Psoas muscle (tissue), 7 donors: ENCODE measurements at regions not wholly inside any gene's neighbourhood (a gene's known extent, or its start where the extent isn't known, plus 50 kb on each side); places are given as distances from the start of the nearest gene placed in this dataset.
"Not testable (repeated sequence)": the region's sequence is repeated elsewhere in the genome, so short reads cannot be mapped to it uniquely, and the experiment has no call there.

ENCODE experiments used
- ATAC-seq, 4 donors: fragments of 200-7000 bp; cut with Tn5 transposase; one replicate each; pipeline ENCODE4 v1.9.1; 2020; ENCODE audit warnings: moderate library complexity in 3 of 4, mild to moderate bottlenecking in 2 of 4
- DNase-seq, 2 donors: peaks; one replicate each; pipeline ENCODE4 v3.0.0-alpha.2; 2020
- H3K27ac ChIP-seq: fragments of 200-600 bp; one replicate; pipeline ENCODE4 v1.8.0; 2022
- H3K27me3 ChIP-seq, 3 donors: fragments of 200-600 bp in 1 of 3; one replicate each; pipeline versions ENCODE4 v1.6.1 to v1.8.0; 2013 to 2022; ENCODE audit warnings: low read length in 2 of 3, mild to moderate bottlenecking in 2 of 3, moderate library complexity in 1 of 3; ENCODE audit not compliant: insufficient read depth in 3 of 3
- H3K36me3 ChIP-seq, 2 donors: fragments of 200-600 bp in 1 of 2; one replicate each; pipeline versions ENCODE4 v1.6.1 to v1.8.0; 2013 to 2022; ENCODE audit warnings: low read depth in 1 of 2, mild to moderate bottlenecking in 1 of 2, moderate library complexity in 1 of 2; ENCODE audit not compliant: insufficient read depth in 1 of 2
- H3K4me1 ChIP-seq: fragments of 200-600 bp; one replicate; pipeline ENCODE4 v1.8.0; 2022
- H3K4me3 ChIP-seq: fragments of 200-600 bp; one replicate; pipeline ENCODE4 v1.8.0; 2022; ENCODE audit warnings: mild to moderate bottlenecking
- H3K9me3 ChIP-seq: fragments of 200-600 bp; one replicate; pipeline ENCODE4 v1.8.0; 2022
- CTCF ChIP-seq: fragments of 200-600 bp; IDR thresholded peaks from one replicate; pipeline ENCODE4 v1.8.0; 2022; ENCODE audit warnings: antibody characterized with exemption
- WGBS, 3 donors: extraction: QIAGEN DNeasy Blood & Tissue Kit; methylation state at CpG; one replicate each; pipeline versions ENCODE4 v1.1.6 to v1.1.7; 2013; 5-methylcytosine and 5-hydroxymethylcytosine counted together
- intact Hi-C, 2 donors: fragments of 100-400 bp; cut with DNase I; formaldehyde crosslinking; loops; one replicate each; pipeline versions ENCODE4 v1.11.0 to v1.14.2; 2022
- donor health status: healthy with polysubstance abuse.
- donor health status: DM: no; HTN: no; CAD: no; lungs with moderate emphysema.
- donor health status: Bipolar disorder and iron deficiency.
- donor health status: healthy.
- donor health status: DM: yes; HTN: yes; CAD: no.
- donor health status: DM: no; HTN: no; CAD: no.
- donor health status: DM: yes; HTN: yes; CAD: no.

GRCh38 chr2:12923907-12924610 lies 207.3 kb downstream of the TRIB2 start:
- H3K27ac ChIP-seq: no peak overlapping the region
- ATAC-seq (no peak), DNase-seq (no peak)
- no peaks in the 10 kb centered on the region for H3K4me1 ChIP-seq
- H3K4me3 ChIP-seq: no peak overlapping the region
- TF ChIP-seq CTCF: no peak
- H3K27me3 ChIP-seq: no peaks in the 10 kb centered on the region
- intact Hi-C loops: no loop called here
- no peaks in the 10 kb centered on the region for H3K9me3 ChIP-seq
- 91 to 95% (median 93%) methylated on average over 4 of the region's 4 CpGs for WGBS, 3 donors
- no peaks in the 10 kb centered on the region for H3K36me3 ChIP-seq

GRCh38 chr2:12926641-12927040 lies 209.9 kb downstream of the TRIB2 start:
- H3K9me3 ChIP-seq, H3K4me1 ChIP-seq, H3K27ac ChIP-seq, DNase-seq, H3K36me3 ChIP-seq, ATAC-seq, H3K4me3 ChIP-seq, H3K27me3 ChIP-seq: not testable (repeated sequence)
- WGBS, 3 donors: 97 to 98% (median 97%) methylated on average over 29 to 35 of the region's 37 CpGs
- intact Hi-C loops: loop anchor here in 1 of 2 donors (5.0 kb wide), 1 partner anchor 209 kb away; the partner anchor contains the start of gene TRIB2

GRCh38 chr2:12928197-12928774 lies 211.6 kb downstream of the TRIB2 start:
- Histone ChIP-seq H3K36me3 (no peaks in the 10 kb centered on the region), H3K4me1 (no peaks in the 10 kb centered on the region), H3K27me3 (no peaks in the 10 kb centered on the region), H3K27ac (no peak overlapping the region), H3K9me3 (no peaks in the 10 kb centered on the region), H3K4me3 (no peak overlapping the region)
- intact Hi-C loops: loop anchor here in 1 of 2 donors (5.0 kb wide), 1 partner anchor 211 kb away; the partner anchor contains the start of gene TRIB2
- no peak for TF ChIP-seq CTCF
- DNase-seq (no peak), ATAC-seq (no peak)
- 63 to 72% (median 65%) methylated on average over 5 of the region's 5 CpGs for WGBS, 3 donors

GRCh38 chr2:12928775-12929401 lies 212.2 kb downstream of the TRIB2 start:
- Histone ChIP-seq H3K9me3 (no peaks in the 10 kb centered on the region), H3K36me3 (no peaks in the 10 kb centered on the region), H3K27me3 (no peaks in the 10 kb centered on the region), H3K4me1 (no peaks in the 10 kb centered on the region), H3K27ac (no peak overlapping the region), H3K4me3 (no peak overlapping the region)
- DNase-seq (no peak), ATAC-seq (no peak)
- WGBS, 3 donors: 40 to 55% (median 50%) methylated on average over 4 of the region's 4 CpGs
- intact Hi-C loops: loop anchor here in 1 of 2 donors (5.0 kb wide), 1 partner anchor 212 kb away; the partner anchor contains the start of gene TRIB2
- TF ChIP-seq CTCF: no peak

- WGBS, 3 donors: 91 to 92% (median 91%) methylated on average over 3 of the region's 3 CpGs
Observed at GRCh38 chr2:12929758-12930157, 213.0 kb downstream of the TRIB2 start.

More at GRCh38 chr2:12929758-12930157, 213.0 kb downstream of the TRIB2 start:
- intact Hi-C loops: loop anchor here (2.0 to 10.0 kb wide), 6 partner anchors 211 to 1097 kb away; partner anchors contain the start of gene TRIB2 (in 1 of the 2)
- Histone ChIP-seq H3K36me3 (no peaks in the 10 kb centered on the region), H3K4me1 (no peaks in the 10 kb centered on the region), H3K9me3 (no peaks in the 10 kb centered on the region), H3K27me3 (no peaks in the 10 kb centered on the region), H3K4me3 (no peak overlapping the region), H3K27ac (no peak overlapping the region)
- DNase-seq (no peak), ATAC-seq (no peak)
- TF ChIP-seq CTCF: no peak
